ENCODE measurements at regions not wholly inside any gene's neighbourhood (a gene's known extent, or its start where the extent isn't known, plus 50 kb on each side); places are given as distances from the start of the nearest gene placed in this dataset.

DNA sequence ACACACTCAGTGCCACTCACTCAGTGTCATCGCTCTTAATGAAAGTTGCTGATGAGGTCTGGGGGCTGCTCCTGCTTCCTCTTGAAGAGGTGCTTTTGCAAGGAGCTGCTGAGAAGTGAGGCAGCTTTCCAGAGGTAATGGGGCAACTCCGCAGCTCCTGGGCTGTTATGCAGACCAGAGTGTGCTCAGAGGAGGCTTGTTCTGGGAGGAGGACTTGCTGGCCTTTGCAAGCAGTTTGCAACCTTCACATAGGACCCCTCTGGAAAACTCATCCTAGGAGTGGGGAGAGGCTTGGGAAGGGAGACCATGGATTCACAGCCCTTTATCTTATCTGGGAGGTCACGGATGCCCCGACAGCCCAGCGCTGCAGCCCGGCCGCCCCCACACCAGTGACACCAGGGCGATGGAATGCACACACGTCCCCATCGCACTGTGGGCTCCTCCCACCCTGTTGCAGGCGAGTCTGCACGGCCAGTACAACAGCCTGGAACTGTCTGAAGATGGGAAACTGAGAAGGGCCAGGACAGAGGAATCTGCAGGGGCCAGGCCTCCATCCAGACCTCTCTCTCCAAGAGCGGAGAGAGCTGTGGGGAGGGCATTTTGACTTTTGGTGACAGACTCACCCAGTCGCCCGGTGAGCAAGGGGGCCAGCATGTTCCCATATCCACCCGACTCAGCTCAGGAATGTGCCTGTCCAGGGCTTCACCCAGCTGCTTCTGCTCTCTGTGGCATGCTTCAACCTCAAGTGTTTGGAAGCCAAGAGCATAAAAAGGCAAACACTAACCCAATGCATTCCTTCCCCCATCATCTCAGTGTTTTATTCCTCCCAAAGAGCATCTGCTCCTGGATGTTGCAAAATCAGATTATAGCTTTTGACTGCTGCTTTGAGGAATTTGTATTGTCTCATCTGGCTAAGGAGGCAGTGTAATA is 78.6 kb upstream of the ZNF469 start:
- intact Hi-C loops (cut with DNase I): no loop called here
- H3K9me3 ChIP-seq: peaks cover 0 to 26% (median 0%) of the 10 kb centered on the region in 11 donors
- WGBS, 2 donors: 16 to 30% methylated on average over 16 of the region's 16 CpGs
- peak in 7 of 8 donors; percentile 62 to 80 (median 74) for ATAC-seq
- no peak overlapping the region for H3K4me3 ChIP-seq
- TF ChIP-seq, protein P1, sequence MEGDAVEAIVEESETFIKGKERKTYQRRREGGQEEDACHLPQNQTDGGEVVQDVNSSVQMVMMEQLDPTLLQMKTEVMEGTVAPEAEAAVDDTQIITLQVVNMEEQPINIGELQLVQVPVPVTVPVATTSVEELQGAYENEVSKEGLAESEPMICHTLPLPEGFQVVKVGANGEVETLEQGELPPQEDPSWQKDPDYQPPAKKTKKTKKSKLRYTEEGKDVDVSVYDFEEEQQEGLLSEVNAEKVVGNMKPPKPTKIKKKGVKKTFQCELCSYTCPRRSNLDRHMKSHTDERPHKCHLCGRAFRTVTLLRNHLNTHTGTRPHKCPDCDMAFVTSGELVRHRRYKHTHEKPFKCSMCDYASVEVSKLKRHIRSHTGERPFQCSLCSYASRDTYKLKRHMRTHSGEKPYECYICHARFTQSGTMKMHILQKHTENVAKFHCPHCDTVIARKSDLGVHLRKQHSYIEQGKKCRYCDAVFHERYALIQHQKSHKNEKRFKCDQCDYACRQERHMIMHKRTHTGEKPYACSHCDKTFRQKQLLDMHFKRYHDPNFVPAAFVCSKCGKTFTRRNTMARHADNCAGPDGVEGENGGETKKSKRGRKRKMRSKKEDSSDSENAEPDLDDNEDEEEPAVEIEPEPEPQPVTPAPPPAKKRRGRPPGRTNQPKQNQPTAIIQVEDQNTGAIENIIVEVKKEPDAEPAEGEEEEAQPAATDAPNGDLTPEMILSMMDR (IDR thresholded peaks at IDR 0.05): no peak
- H3K27ac ChIP-seq: peak overlapping the region in 1 of 10 donors; percentile 31
- H3K36me3 ChIP-seq: no peaks in the 10 kb centered on the region
- no peak for DNase-seq
- H3K4me1 ChIP-seq: peaks cover 0 to 23% (median 9%) of the 10 kb centered on the region in 9 donors
- peaks cover 0 to 12% (median 0%) of the 10 kb centered on the region in 7 donors for H3K27me3 ChIP-seq

DNA sequence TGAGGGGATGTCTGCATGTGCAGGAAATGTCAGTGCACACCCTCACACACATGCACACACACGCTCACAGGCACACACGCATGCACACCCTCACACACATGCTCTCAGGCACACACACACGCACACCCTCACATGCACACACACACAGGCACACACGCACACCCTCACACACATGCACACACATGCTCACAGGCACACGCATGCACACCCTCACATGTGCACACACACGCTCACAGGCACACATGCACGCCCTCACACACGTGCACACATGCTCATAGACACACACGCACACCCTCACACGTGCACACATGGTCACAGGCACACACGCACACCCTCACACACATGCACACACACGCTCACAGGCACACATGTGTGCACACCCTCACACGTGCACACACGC is 77.6 kb upstream of the ZNF469 start:
- TF ChIP-seq, protein P1 (IDR thresholded peaks at IDR 0.05): no peak
- whole genome bisulfite sequencing, 2 donors: 95 to 96% methylated on average over 14 of the region's 14 CpGs
- Histone ChIP-seq H3K4me3 (no peak overlapping the region), H3K27ac (no peak overlapping the region), H3K9me3 (peaks cover 0 to 26% (median 0%) of the 10 kb centered on the region in 11 donors), H3K27me3 (peaks cover 0 to 17% (median 0%) of the 10 kb centered on the region in 7 donors), H3K36me3 (no peaks in the 10 kb centered on the region), H3K4me1 (peaks cover 0 to 23% (median 9%) of the 10 kb centered on the region in 9 donors)
- ATAC-seq (no peak), DNase-seq (no peak)
- intact Hi-C loops (cut with DNase I): no loop called here

GRCh38 chr16:88306411-88306810 is 76.3 kb upstream of the ZNF469 start:
- WGBS, 2 donors: 84 to 87% methylated on average over 8 of the region's 8 CpGs

GRCh38 chr16:88306860-88307545 is 75.8 kb upstream of the ZNF469 start:
- peak overlapping the region in 1 of 10 donors; percentile 36 for H3K27ac ChIP-seq
- DNase-seq (no peak), ATAC-seq (peak in 1 of 8 donors; percentile 15)
- H3K9me3 ChIP-seq: peaks cover 0 to 26% (median 0%) of the 10 kb centered on the region in 11 donors
- WGBS, 2 donors: 49 to 52% methylated on average over 6 of the region's 6 CpGs
- peaks cover 0 to 29% (median 7%) of the 10 kb centered on the region in 7 donors for H3K27me3 ChIP-seq
- H3K4me1 ChIP-seq: peaks cover 0 to 23% (median 9%) of the 10 kb centered on the region in 9 donors
- TF ChIP-seq, protein P1 (IDR thresholded peaks at IDR 0.05): no peak
- intact Hi-C loops (cut with DNase I): no loop called here
- H3K4me3 ChIP-seq: no peak overlapping the region
- H3K36me3 ChIP-seq: no peaks in the 10 kb centered on the region

More at GRCh38 chr16:88306411-88306810, 76.3 kb upstream of the ZNF469 start:
- H3K36me3 ChIP-seq: no peaks in the 10 kb centered on the region
- H3K4me1 ChIP-seq: peaks cover 0 to 23% (median 9%) of the 10 kb centered on the region in 9 donors
- no peak for DNase-seq
- ATAC-seq: no peak
- H3K27ac ChIP-seq: peak overlapping the region in 1 of 10 donors; percentile 36
- intact Hi-C loops (cut with DNase I): no loop called here
- H3K9me3 ChIP-seq: peaks cover 0 to 26% (median 0%) of the 10 kb centered on the region in 11 donors
- TF ChIP-seq, protein P1 (IDR thresholded peaks at IDR 0.05): no peak
- H3K4me3 ChIP-seq: no peak overlapping the region
- H3K27me3 ChIP-seq: peaks cover 0 to 26% (median 3%) of the 10 kb centered on the region in 7 donors
